Upper lobe of right lung (tissue), 1 donor: ENCODE measurements at regions not wholly inside any gene's neighbourhood (a gene's known extent, or its start where the extent isn't known, plus 50 kb on each side); places are given as distances from the start of the nearest gene placed in this dataset.
A peak's percentile ranks its signal among the peaks of the same experiment; 100 is the strongest.

Source experiments
- ATAC-seq: fragments of 200-7000 bp; cut with Tn5 transposase; one replicate; pipeline ENCODE4 v1.9.1; 2020; ENCODE audit warnings: mild to moderate bottlenecking, moderate library complexity
- DNase-seq: peaks from one replicate; pipeline ENCODE4 v3.0.0-alpha.2; 2020
- H3K27ac ChIP-seq: fragments of 200-600 bp; one replicate; pipeline ENCODE4 v1.8.0; 2022
- H3K27me3 ChIP-seq: fragments of 200-600 bp; one replicate; pipeline ENCODE4 v1.8.0; 2022; ENCODE audit warnings: mild to moderate bottlenecking
- H3K36me3 ChIP-seq: fragments of 200-600 bp; one replicate; pipeline ENCODE4 v1.8.0; 2022
- H3K4me1 ChIP-seq: fragments of 200-600 bp; one replicate; pipeline ENCODE4 v1.8.0; 2022
- H3K4me3 ChIP-seq: fragments of 200-600 bp; one replicate; pipeline ENCODE4 v1.8.0; 2022; ENCODE audit warnings: mild to moderate bottlenecking
- H3K9me3 ChIP-seq: fragments of 200-600 bp; one replicate; pipeline ENCODE4 v1.8.0; 2022
- intact Hi-C: fragments of 100-400 bp; cut with DNase I; formaldehyde crosslinking; loops from one replicate; pipeline ENCODE4 v1.11.0; 2022
- TF ChIP-seq, protein P1 (sequence below): fragments of 200-600 bp; IDR thresholded peaks from one replicate; pipeline ENCODE4 v1.8.0; 2022; ENCODE audit warnings: antibody characterized with exemption
- donor health status: DM: no; HTN: yes; CAD: no; lungs with severe emphysema.

DNA sequence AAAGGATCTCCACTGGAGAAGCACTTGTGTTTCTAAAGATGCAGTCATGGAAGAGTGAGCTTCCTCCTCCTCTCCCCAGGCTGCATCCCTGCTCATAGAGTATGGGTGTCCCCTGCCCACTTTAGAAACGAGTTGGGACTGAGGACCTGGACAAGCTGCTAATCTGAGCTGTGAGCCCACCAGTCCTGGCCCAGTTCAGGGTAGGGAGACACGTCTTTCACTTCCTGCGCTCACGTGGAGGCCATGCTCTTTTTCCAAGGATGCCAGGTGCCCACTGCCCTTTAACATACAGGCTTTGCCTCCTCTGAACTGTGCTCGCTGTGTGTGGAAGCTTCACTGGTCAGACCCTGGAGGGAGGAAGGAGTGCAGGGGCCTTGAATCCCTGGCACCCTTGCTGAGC is 316.3 kb downstream of the UACA start:
- peaks cover 11% of the 10 kb centered on the region for H3K27me3 ChIP-seq
- no peaks in the 10 kb centered on the region for H3K9me3 ChIP-seq
- H3K4me3 ChIP-seq: no peak overlapping the region
- DNase-seq (no peak), ATAC-seq (no peak)
- no peaks in the 10 kb centered on the region for H3K36me3 ChIP-seq
- no peak overlapping the region for H3K27ac ChIP-seq
- TF ChIP-seq, protein P1, sequence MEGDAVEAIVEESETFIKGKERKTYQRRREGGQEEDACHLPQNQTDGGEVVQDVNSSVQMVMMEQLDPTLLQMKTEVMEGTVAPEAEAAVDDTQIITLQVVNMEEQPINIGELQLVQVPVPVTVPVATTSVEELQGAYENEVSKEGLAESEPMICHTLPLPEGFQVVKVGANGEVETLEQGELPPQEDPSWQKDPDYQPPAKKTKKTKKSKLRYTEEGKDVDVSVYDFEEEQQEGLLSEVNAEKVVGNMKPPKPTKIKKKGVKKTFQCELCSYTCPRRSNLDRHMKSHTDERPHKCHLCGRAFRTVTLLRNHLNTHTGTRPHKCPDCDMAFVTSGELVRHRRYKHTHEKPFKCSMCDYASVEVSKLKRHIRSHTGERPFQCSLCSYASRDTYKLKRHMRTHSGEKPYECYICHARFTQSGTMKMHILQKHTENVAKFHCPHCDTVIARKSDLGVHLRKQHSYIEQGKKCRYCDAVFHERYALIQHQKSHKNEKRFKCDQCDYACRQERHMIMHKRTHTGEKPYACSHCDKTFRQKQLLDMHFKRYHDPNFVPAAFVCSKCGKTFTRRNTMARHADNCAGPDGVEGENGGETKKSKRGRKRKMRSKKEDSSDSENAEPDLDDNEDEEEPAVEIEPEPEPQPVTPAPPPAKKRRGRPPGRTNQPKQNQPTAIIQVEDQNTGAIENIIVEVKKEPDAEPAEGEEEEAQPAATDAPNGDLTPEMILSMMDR: no peak
- intact Hi-C loops: no loop called here
- peaks cover 10% of the 10 kb centered on the region for H3K4me1 ChIP-seq

- no peak for ATAC-seq
- no peak for DNase-seq
- Histone ChIP-seq H3K36me3 (no peaks in the 10 kb centered on the region), H3K27ac (no peak overlapping the region), H3K27me3 (peaks cover 10% of the 10 kb centered on the region), H3K4me3 (no peak overlapping the region), H3K9me3 (no peaks in the 10 kb centered on the region), H3K4me1 (peaks cover 10% of the 10 kb centered on the region)
- intact Hi-C loops: no loop called here
- TF ChIP-seq, protein P1: no peak
These were observed 319.7 kb downstream of the UACA start for GRCh38 chr15:70443486-70444273.

DNA sequence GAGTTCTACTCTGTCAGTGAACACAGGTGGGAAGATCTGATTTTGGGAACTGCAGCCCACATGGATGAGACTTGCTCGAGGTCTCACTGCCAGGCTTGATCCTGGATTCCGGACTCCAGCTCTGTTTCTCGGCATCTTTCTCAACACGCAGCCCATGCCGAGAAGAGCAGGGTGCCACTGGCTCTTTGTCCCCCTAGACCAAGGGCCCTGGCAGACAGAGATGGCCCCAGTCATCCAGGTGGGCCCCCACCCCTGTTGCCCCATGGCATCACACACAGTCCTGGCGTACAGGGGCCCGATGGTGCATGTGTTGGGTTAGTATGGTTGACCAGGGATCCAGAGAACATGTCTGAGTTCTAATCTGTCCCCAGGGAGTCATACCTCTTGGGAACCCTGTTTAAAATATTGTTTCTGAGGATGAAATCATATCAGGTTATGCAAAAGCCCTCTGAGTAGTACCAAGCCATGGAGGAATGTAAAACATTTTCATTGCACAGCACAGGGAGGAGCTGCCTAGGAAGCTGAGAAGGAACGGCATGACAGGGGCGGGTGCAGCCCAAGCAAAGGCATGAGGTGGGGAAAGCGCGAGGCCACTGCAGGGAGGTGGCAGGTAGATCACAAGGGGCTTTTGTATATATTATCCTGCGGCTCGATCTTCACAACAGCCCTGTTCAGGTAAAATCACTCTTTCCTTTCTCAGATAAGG is 320.6 kb downstream of the UACA start:
- ATAC-seq (peak; percentile 52), DNase-seq (no peak)
- no peaks in the 10 kb centered on the region for H3K9me3 ChIP-seq
- H3K36me3 ChIP-seq: no peaks in the 10 kb centered on the region
- H3K27ac ChIP-seq: no peak overlapping the region
- TF ChIP-seq, protein P1: no peak
- intact Hi-C loops: no loop called here
- H3K4me1 ChIP-seq: peaks cover 4% of the 10 kb centered on the region
- peaks cover 1% of the 10 kb centered on the region for H3K27me3 ChIP-seq
- H3K4me3 ChIP-seq: no peak overlapping the region

DNA sequence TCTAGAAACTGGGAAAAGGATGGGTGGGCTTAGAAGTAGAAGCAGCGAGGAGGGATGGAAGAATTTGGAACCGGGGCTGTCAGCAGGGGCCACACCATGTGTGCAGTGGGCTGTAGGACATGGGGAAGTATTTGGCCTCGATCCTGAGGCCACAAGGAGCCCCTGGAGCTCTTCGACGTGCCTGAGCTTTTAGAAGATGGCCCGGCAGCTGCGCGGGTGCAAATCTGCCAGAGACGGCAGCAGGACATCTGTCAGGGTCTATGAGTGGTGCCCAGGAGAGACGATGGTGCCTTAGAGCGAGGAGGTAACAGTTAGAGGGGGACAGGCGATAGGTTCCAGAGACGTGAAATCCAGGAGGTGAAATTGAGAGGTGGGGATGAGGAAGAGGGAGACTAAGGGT is 321.1 kb downstream of the UACA start:
- DNase-seq (no peak), ATAC-seq (no peak)
- H3K9me3 ChIP-seq: no peaks in the 10 kb centered on the region
- no peaks in the 10 kb centered on the region for H3K27me3 ChIP-seq
- TF ChIP-seq, protein P1: no peak
- H3K36me3 ChIP-seq: no peaks in the 10 kb centered on the region
- H3K4me1 ChIP-seq: no peaks in the 10 kb centered on the region
- intact Hi-C loops: no loop called here
- H3K4me3 ChIP-seq: no peak overlapping the region
- no peak overlapping the region for H3K27ac ChIP-seq

DNA sequence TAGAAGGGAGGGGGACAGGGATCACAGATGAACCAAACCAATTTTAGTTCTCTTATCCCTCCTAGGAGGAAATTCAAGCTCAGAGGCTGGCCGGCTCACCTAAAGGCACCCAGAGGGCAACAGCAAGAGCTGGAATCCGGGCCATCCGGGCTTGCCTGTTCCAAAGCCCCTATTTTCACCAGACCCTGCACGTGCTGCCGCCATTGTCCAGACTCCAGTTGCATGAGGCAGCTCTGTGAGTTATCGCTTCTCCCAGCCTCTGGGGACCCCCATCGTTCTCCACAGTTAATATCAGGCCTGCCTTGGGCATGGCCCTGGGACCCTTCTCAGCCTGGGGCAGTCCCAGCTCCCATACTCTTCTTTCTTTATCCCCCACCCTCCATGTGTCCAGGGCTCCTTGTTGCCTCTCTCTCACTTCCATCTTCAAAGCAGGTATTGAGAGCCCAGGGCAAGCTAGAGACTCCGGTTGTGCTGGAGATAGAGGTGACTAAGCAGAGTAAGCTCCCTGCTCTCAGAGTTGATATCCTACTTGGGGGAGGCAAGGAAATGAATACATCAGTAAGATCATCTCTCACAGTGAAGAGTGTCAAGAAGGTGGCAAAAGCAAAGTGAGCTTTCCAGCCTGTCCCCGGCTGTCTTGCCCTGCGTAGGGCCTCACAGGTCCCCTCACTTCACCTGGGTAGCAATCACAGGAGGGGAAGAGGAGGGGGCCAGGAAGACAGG is 322.8 kb downstream of the UACA start:
- no peak overlapping the region for H3K27ac ChIP-seq
- no peaks in the 10 kb centered on the region for H3K27me3 ChIP-seq
- ATAC-seq (no peak), DNase-seq (no peak)
- TF ChIP-seq, protein P1: no peak
- no peaks in the 10 kb centered on the region for H3K36me3 ChIP-seq
- H3K4me3 ChIP-seq: no peak overlapping the region
- H3K9me3 ChIP-seq: no peaks in the 10 kb centered on the region
- intact Hi-C loops: no loop called here
- no peaks in the 10 kb centered on the region for H3K4me1 ChIP-seq
